DMS53 (cell line): ENCODE measurements at regions not wholly inside any gene's neighbourhood (a gene's known extent, or its start where the extent isn't known, plus 50 kb on each side); places are given as distances from the start of the nearest gene placed in this dataset.
A peak's percentile ranks its signal among the peaks of the same experiment; 100 is the strongest.
"Not testable (repeated sequence)": the region's sequence is repeated elsewhere in the genome, so short reads cannot be mapped to it uniquely, and the experiment has no call there.

Source experiments
- DNase-seq: peaks from one replicate; lab custom pipeline; 2025; lab: John Stamatoyannopoulos, UW

DNA sequence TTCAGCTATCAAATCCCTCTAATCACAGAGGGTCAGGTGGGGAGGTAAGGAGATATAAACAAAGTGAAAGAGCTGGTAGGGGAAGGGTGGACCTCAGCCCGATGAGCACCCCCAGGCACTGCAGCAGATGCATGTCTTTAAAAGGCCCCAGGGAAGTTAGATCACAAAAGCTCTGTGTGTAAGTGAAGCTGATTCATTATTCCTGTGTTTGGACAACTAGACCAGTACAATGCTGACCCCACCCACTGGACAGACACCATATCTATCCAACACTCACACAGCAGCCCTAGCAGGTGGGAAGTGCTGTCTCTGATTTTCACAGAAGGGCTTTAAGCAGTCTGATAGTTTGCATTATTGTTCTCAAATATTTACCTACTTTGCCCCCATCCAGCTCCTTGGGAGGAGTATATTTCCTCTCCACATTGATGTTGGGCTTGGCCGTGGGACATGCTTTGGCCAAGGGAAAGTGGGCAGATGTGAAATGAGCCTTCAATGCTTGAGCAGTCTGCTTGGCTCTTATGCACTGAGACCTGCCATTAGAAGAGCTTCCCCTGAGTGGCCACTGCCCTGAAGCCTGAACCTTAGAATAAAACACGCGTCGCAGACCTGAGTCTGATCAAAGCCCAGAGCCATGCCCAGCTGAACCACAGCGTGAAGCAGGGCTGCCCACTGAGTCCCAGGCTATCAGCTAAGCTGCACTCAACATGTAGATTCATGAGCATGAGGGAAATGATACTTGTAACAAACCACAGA is 111.4 kb downstream of the COPS8 start:
- peak; percentile 81 for DNase-seq

DNA sequence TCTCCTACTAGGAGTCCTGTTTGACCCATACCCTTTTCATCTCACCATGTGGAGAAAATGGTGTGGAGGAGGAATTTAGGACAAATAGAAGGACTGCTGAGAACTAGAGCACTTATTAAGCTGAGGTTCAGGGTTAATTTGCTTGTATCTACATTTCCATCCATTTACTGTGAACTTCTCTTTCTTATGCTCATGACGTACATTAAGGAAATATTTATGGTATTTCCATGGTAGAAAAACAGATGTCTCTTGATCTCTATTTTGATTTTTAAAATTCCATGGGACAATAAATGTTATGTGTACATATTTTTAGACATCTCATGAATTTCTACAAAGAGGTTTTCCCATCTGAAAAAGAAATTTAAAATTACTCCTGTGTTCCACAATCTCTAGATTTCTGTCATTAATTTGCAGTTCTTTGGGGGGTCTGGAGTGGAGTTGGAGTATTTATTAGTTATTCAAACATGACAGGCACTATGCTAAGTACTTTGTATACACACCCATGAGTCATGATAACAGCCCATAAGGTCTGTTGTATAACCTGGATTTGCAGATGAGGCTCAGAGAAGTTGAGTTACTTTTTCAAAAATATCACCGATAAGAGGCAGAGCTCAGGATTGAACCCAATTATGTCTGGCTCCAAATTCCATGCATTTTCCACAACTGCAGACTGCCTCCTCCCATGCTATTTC is 112.6 kb downstream of the COPS8 start:
- DNase-seq: peak; percentile 70

DNA sequence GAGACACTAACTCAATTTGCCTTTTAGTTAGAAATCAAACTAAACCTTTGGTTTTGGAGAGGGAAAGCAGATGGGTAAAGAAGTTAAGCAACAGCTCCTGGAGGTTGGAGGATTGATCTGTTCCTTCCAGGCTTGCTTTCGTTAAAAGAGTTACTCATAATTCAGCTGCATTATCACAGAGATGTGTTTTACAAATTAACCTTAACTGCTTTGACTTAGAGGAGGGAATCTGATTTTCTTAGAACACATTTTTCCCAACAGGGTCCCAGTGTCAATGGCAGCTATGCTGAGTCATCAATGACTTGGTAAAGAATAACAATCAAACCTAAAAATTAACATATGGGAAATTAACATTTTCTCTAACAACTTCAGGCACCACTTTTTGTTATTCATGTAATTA is 113.4 kb downstream of the COPS8 start:
- no peak for DNase-seq

DNA sequence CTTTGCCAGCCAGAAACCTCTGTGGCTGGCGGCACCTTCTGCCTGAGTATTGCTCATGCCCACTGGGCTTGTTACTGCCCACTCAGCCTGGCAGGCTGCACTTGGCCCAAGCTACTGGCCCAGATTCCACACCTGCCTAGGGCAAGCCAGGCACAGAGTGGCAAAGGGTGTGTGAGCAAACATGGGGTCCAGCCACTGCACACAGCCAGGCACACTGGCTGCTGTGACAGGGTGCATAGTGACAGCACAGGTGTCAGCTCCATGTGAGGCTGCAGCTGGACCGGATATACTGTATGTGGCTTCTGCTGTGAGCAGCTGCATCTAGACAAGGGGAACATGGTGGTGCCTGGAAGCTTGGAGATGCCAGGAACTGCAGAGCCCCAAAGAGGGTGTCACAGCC is 113.9 kb downstream of the COPS8 start:
- DNase-seq: no peak

DNA sequence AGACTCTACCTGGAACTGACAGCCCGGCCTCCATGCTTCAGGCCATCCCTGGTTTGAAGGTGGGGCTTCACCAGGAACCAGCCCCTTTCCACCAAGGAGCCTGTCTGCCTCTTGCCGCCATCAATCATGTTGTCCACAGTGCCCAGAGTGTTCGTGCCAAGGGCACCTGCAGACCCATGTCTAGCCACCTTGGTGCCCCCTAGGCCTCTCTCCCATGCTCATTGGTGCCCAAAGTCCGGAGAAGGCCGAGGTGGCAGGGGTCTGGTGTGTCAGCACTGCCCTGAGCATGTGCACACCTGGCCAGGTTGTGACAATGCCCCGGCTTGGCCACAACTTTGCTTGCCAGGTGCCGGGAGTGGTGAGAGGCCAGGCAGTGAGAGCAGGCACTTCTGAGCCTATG is 114.8 kb downstream of the COPS8 start:
- no peak for DNase-seq

DNA sequence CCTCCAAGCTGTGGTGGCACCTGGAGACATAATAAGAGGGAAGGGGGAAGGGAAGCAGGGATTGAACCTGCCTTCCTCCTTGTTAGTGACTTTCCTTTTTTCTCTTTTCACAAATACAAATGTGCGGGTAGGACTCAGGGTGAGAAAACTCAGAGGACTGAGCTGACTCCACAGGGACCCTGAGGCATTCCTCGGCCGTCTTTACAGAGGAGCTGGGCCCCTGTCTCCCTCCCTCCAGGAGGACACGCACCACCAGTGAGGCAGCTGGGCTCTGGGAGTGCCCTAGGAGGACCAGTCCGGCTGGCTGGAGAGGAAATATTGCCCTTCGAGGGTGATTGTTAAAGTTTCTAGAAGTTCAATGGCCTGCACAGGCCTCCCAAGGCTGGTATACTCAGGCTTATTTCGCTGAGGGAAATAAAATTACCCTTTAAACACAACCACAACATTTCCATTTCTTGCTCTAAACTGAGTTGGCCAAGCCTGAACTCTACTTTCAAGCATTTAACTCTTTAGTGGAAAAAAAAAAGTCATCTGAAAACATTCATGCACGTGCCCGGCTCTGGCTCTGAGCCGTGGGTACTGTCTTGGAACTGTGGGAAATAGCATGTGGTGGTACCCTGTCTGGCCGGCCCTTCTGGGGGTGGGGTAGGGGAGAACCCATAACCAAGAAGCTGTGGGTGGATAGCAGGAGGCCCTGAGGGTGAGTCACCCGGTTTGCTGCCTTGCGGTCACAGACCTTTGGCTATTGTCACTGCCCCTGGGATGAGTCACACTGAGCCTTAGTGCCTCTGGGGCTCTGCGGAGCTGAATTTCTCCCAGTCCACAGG is 116.0 kb downstream of the COPS8 start:
- peak; percentile 73 for DNase-seq

DNA sequence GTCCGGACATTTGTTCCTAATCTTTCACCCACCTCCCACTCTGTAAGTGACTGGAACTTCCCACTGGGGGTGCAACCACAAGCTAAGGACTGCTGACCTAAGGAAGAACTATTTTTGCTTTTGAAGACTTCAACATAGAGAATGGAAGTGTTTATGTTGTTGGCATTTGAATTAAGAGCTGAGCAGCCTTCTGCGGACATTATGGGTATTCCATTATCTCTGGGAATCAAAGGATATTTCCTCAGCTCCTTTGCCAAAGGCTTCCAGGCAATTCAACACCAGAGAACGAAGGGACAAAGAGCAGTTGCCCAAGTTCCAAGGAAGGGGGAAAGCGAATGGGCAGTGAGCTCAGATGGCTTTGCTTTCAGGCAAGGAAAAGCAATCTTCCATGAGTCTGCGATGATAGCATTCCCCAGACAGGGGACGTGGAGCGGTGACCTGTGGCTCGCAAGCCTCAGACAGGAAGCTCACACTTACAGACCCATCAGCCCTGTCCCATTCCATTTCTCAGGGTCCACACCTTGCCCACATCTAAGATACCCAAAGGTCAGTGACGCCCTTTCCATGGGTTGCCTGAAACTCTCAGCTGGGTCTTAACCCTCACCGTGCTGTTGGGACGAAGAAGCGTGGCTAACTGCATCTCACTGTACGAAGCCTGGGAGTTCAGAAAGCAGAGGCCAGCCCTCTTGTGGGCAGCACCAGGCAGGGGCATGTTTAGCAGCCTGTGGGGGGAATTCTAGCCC is 116.8 kb downstream of the COPS8 start:
- DNase-seq: no peak

DNA sequence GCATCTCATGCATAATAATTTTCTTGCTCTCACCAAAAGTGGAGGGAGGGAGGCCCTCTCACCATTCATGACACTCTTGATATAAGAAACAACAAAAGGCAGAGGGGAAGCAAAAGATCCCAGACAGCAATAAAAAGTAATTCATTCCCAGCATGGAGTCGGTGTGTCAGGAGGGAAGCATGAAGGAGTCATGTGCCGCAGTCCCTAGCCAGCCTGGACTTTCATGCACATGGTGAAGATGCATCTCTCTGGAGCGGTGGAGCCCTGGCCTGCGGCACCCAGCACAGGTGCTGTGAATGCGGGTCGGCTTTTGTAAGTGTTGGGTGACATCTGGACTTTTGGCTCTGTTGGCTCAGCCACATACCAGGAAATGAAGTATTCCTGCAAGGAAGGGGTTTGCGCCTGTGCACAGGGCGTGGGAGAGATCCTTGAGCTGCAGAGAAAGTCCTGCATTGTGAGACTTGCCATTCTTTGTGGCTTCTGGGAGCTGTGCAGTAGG is 119.4 kb downstream of the COPS8 start:
- no peak for DNase-seq

DNA sequence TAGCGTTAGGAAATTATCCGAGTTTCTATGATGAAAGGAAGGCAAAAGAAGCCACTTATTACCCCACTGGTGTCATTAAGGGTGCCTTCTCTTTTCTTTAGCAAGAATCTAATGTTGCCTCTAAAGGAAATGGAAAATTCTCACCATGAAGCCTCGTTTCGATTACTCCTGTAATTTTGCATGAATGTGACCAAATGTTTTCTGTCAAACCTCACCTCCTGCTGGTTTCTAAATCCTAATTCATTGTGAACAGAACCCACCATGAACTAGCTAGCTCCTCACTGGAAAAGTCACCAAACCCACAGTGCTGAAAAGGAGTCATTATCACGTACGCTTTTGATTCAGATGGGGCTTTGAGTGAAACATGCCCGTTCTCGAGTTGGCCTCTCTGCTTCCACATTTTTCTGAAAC is 119.9 kb downstream of the COPS8 start:
- DNase-seq: no peak

DNA sequence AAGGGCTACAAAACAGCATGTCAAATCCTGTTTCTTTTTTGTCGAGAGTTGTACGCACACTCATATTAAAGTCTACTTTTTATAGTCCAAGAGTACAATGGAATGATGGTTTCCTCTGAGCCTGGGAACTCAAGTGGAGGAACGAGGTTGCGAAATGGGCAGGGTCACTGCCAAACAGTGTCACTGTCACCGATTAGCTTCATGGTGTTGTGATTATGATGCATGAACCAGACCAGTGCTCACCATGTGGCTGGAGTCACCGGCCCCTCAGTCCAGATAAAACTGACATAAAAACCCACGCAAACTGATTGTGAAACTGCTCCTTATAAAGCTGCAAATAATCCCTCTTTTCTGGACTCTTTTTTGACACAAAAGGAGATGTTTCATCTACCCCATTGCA is 122.0 kb downstream of the COPS8 start:
- no peak for DNase-seq

DNA sequence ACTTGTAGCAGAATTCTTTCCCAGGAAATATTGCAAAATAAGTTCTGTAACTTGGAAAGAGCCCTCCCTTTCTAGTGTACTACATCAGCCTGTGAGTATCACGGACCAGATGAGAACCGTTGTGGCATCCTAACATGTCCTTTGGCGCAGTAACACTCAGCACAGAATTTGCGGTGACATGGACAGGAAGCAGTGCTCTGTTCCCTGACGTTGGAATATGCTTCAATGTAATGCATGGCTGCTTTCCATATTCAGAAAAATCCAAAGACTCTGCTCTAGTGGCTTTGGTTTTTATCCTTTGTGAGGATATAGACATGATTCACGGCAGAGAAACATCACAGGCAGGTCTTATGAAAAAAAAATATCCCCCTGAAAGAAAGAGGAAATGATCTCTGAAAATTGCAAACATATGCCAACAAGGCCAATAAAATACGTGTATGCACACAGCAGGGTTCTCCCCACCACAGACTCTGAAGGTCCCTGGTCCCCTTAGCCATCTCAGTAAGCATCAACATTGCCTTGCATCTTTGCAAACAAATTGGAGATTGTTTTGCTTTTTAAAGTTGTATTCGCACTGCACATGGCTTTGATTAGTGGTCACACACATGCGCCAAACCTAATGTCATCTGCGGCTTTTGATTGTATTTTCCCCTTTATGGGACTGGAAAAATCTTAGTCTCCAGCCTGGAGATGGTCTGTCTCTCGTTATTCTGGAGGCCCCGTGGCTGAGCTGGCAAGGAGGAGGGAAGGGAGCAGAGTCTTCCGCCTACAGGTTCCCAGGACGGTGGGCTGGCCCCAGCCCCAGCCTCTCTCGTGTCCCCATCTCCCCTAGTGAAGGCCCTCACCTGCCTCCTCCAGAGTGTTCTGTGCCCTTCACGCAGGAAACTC is 122.9 kb downstream of the COPS8 start:
- DNase-seq: no peak

DNA sequence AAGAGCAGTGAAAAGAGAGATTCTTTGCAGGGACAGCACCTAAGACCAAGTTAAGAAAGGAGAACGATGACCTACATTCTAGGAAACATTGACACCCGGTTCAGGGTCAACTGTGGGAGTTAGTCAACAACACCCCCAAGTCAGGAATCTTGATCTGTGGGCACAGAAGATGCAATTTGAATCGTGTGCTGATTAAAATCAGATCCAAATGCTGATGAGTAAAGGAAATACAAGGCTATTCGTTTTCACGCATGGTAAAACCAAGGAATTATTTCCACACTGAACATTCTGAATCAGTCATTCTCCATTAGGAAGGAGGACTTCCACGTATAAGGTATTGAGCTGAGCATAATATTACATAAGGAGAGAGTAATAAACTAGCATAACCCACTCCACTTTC is 124.2 kb downstream of the COPS8 start:
- DNase-seq: no peak

DNA sequence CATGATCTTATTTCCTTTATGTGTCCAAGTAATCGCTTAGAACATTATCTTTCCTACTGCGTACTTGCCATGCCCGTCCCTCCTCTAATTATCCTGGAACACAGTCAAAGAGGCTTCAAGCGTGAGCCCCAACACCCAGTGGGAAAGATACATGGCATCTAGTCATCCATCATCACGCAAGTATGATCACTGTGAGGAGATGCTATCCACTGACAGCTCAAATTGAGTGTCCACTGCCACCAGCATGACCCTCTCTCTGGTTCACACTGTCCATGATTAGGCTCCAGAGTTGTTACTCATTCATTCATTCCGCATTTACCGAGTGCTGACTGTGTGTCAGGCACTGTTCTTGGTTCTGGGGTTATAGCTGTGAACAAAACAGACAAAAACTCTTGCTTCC is 124.6 kb downstream of the COPS8 start:
- DNase-seq: no peak

DNA sequence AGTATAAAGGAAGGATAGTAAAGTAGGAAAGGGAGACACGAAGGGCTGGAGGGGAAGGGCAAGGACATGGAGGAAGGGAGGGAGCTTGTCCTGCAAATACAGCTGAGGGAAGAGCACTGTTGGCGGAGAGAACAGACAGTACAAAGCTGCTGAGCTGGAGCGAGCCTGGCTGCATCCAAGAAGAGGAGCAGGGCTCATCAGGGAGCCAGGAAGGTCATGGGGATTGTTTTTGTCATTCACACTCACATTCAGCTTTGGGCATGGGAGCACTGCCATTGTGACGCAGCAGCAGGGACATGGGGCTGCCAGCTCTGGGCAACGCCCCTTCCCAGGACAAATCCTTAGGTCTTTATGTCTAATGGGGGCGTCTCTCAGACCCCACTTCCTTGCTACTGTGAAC is 125.1 kb downstream of the COPS8 start:
- DNase-seq: no peak

DNA sequence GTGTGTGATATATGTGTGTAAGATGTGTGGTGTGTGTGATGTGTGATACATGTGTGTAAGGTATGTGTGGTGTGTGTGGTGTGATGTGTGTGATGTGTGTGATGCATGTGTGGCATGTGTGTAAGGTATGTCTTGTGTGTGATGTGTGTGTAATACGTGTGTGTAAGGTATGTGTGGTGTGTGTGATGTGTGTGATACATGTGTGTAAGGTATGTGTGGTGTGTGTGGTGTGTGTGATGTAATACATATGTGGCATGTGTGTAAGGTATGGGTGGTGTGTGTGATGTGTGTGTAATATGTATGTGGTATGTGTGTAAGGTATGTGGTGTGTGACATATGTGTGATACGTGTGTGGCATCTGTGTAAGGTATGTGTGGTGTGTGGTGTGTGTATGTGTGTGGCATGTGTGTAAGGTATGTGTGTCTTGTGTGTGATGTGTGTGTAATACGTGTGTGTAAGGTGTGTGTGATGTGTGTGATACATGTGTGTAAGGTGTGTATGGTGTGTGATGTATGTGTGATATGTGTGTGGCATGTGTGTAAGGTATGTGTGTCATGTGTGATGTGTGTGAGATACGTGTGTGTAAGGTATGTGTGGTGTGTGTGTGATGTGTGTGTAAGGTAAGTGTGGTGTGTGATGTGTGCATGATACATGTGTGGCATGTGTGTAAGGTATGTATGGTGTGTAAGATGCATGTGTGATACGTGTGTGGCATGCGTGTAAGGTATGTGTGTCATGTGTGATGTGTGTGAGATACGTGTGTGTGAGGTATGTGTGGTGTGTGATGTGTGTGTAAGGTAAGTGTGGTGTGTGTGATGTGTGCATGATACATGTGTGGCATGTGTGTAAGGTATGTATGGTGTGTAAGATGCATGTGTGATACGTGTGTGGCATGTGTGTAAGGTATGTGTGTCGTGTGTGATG is 126.9 kb downstream of the COPS8 start:
- DNase-seq: not testable (repeated sequence)

DNA sequence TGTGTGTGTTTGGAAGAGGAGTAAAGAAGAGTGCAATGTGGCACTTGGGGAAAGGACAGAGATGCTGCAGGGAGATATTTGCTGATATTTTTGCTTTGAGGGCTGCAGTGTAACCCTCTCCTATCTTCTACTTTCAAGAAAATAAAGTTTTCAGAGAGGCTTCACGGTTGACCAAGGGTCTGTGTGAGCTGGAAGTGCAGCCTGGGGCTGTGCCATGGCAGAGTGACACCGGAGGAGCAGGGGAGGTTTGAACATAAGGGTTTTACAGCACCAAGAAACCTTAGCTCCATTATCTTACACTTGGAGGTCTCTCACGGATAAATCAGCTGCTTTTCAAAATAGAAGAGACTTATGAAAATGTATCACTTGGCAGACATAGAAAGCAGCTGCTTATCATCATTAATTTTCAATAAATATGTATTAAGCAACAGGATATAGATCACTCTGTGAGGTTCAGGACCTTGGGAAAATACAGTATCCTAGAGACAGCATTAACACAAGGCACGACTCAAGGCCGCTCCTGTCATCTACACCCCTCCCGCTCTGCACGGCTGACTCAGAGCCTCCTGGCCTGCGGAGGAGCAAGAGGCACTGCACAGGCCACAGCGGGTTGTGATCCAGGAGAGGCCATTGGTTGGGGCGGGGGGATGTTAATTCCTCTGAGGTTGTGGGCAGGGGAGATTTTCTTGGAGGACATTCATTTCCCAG is 127.8 kb downstream of the COPS8 start:
- no peak for DNase-seq

DNA sequence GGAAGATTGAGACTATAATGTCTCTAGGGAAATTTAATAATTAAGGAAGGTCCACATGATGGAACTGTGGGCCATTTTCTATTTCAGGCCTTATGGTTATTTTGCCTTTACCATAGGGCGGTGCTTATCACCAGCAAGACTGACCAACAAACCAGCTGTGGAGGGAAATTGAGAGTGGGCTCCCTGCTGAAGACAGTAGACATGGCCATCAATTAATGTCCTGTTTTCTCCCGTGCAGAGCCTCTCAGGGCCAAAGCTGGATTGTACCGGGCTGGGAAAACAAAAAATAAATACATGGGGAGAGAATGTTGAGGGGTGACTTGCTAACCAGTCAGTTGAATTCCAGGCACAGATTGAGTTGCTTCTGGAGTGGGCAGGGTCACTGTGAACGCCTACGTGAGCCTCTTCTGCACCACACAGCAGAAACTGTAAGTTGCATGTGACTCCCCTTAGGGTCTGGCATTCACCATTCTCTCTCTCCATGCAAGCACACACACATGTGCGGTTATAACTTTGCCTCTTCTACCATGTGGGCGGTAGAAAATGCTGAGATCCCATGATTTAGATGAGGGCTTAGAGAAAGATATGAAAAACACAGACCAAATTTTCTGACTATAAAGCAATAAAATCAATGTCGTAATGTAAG is 128.5 kb downstream of the COPS8 start:
- no peak for DNase-seq

DNA sequence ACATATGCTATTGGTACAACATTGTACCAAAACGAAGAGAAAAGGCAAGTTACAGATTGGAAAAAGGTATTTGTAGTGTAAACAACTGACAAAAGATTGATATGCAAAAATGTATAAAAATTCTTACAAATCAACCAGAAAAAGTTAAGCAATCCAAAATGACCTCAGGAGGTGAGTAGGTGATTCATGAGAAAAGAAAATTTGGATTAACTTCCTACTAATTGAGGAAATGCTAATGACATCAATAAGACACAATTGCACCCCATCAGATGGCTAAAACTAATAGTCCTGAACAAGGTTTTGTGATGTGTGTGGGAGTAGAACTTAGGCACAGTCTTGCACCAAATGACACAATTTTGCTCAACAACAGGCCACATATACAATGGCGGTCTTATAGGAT is 129.3 kb downstream of the COPS8 start:
- no peak for DNase-seq
